HAP-1 (cell line): ENCODE measurements at regions not wholly inside any gene's neighbourhood (a gene's known extent, or its start where the extent isn't known, plus 50 kb on each side); places are given as distances from the start of the nearest gene placed in this dataset.

ENCODE experiments used
- DNase-seq, 2 experiments: peaks; one replicate each; pipeline ENCODE4 v3.0.0-alpha.2; 2016 to 2020; ENCODE audit warnings: low spot score in 2 of 2
- H3K27me3 ChIP-seq: fragments of 250-450 bp; sonication (Bioruptor Pico); 2 replicates; pipeline ENCODE4 v1.5.1; 2020; ENCODE audit warnings: low read depth, mild to moderate bottlenecking, moderate library complexity
- H3K36me3 ChIP-seq: fragments of 250-450 bp; sonication (Bioruptor Pico); replicated peaks from 2 replicates; pipeline ENCODE4 v1.5.1; 2020; ENCODE audit warnings: mild to moderate bottlenecking
- H3K4me1 ChIP-seq: fragments of 250-450 bp; sonication (Bioruptor Pico); 2 replicates; pipeline ENCODE4 v1.5.1; 2020; ENCODE audit warnings: mild to moderate bottlenecking
- H3K4me3 ChIP-seq: fragments of 250-450 bp; sonication (Bioruptor Pico); 2 replicates; pipeline ENCODE4 v1.5.1; 2020; ENCODE audit warnings: mild to moderate bottlenecking, moderate library complexity
- H3K9me3 ChIP-seq: fragments of 250-450 bp; sonication (Bioruptor Pico); 2 replicates; pipeline ENCODE4 v1.5.1; 2020; ENCODE audit warnings: mild to moderate bottlenecking, moderate library complexity
- in situ Hi-C: fragments of 300-500 bp; cut with MboI; formaldehyde crosslinking; loops from 3 replicates; pipeline ENCODE4 v1.14.3; 2020; ENCODE audit warnings: low sequenced_read_pairs, inconsistent platforms, mixed read lengths

DNA sequence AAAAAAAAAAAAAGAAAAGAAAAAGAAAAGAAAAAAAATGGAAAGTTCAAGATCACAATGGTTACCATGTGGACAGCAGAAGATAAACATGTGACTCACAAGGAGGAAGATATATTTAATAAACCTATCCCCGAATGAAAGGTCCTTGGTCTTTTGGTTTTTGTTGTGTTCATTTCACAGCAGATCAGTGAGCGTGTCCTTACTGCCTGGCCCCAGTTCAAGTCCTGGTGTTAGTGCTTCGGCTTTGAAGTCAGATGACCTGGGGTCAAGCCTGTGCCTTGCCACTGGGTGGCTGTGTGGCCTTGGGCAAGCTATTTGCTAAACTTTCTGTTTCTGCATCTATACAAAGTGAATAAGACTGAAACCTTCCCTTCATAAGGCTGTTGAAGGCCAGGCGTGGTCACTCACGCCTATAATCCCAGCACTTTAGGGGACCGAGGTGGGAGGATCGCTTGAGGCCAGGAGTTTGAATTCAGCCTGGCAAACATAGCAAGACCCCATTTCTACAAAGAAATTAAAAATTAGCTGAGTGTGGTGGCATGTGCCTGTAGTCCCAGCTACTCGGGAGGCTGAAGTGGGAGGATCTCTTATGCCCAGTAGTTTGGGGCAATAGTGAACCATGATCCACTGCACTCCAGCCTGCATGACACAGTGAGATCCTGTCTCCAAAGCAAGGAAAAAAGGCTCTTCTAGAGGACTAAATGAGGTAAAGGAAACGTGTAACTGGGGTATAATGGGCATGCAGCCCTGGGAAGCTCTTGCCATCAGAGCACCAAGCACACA is 94.5 kb upstream of the SPATA31D4 start:
- Histone ChIP-seq H3K9me3 (no peaks in the 10 kb centered on the region), H3K4me3 (no peak overlapping the region), H3K27me3 (no peaks in the 10 kb centered on the region), H3K36me3 (no peaks in the 10 kb centered on the region), H3K4me1 (no peaks in the 10 kb centered on the region)
- no peak for DNase-seq
- in situ Hi-C loops = no loop called here

DNA sequence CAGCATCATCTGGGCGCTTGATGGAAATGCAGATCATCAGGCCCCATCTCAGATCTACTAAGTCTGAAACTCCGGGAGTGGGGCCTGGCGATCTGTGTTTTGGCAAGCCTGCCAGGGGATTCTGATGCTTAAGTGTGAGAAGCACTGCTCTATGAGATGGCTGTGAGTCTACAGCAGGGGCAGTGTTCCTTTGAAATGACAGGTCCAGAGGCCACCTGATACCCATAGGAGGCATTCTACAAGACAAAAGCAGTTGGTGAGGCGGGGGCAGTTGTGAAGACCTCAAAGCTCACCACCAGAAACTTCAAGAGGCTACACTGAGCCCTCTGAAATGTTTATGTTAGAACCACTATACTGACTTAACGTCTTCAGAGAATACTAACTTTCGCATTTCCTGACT is 86.9 kb upstream of the SPATA31D4 start:
- Histone ChIP-seq H3K9me3 (no peaks in the 10 kb centered on the region), H3K36me3 (no peaks in the 10 kb centered on the region), H3K4me3 (no peak overlapping the region), H3K27me3 (no peaks in the 10 kb centered on the region), H3K4me1 (no peaks in the 10 kb centered on the region)
- in situ Hi-C loops = no loop called here
- no peak for DNase-seq

DNA sequence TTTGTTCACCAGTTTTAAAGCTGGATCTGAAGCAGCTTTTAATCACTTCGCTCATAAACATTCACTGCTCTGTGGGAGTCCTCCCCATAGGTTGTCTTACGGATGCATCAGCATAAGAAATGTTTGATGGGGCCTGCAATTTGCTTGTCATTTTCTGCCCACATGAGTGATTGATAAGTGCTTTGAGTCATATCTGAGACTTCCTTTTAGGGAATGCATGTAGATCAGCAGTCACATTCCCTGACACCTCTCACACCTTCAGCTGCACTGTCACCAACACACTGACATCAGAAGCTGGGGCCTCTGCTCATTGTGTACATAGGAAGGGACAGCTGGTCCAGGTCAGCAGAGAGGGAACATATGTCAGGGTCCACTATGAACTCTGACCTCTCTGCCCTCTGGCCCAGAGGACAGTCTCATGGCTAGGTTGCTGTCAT is 84.1 kb upstream of the SPATA31D4 start:
- no peak overlapping the region for H3K4me3 ChIP-seq
- in situ Hi-C loops = no loop called here
- H3K27me3 ChIP-seq = no peaks in the 10 kb centered on the region
- no peak for DNase-seq
- no peaks in the 10 kb centered on the region for H3K36me3 ChIP-seq
- H3K9me3 ChIP-seq = no peaks in the 10 kb centered on the region
- no peaks in the 10 kb centered on the region for H3K4me1 ChIP-seq

DNA sequence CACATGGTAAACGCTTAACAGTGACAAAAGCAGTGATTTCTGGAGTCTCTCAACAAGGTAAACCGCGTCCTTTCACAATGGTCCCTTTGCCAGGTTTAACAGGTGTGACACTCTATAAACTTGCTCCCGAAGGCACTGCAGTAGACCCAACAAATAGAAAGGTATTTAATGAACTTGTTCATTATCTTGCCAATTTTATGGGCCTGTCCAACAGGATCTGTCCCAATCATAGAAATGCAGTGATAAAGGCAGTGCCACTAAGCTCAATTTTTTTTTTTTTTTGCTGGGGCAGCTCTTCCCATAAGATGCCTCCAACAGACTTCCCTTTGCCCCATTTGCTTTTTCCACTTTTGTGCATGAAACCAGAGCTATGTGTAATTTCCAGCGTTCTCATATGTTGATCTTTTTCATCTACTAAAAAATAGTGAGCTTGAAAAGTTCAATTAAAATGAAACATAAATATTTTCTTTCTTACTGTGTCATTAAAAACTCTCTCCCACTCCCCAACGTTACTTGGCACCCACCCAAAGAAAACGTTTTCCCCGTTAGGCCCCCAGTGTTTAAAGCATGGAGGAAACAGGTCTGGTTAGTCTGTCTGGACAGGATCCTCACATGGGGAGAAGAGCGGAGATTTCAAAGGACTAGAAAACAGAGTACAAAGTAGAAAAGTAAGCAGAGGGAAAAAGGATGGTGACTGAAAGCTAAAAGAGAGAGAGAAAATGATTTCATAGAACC is 80.9 kb upstream of the SPATA31D4 start:
- no peaks in the 10 kb centered on the region for H3K27me3 ChIP-seq
- no peak for DNase-seq
- H3K4me3 ChIP-seq = no peak overlapping the region
- no peaks in the 10 kb centered on the region for H3K36me3 ChIP-seq
- no peaks in the 10 kb centered on the region for H3K9me3 ChIP-seq
- in situ Hi-C loops = no loop called here
- no peaks in the 10 kb centered on the region for H3K4me1 ChIP-seq

DNA sequence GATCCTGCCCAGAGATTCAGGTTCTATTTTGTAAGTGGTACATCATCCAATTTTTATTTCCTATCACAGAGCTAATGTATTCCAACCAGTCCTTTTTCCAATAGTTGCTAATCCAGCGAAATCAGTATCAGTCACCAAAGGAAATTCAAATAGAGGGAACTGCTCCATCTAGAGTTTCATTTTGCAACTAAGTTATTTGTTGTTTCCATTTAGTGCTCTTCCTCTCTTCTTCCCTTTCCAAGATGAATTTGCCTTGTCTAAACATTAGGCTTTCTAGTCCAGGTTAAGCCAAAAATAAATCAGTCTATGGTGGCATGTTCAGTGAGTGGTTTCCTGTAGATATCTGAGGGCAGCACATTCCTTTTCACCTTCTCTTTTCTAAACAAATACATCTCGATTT is 79.8 kb upstream of the SPATA31D4 start:
- H3K4me1 ChIP-seq = no peaks in the 10 kb centered on the region
- DNase-seq = no peak
- H3K9me3 ChIP-seq = no peaks in the 10 kb centered on the region
- in situ Hi-C loops = no loop called here
- no peak overlapping the region for H3K4me3 ChIP-seq
- no peaks in the 10 kb centered on the region for H3K36me3 ChIP-seq
- H3K27me3 ChIP-seq = no peaks in the 10 kb centered on the region

DNA sequence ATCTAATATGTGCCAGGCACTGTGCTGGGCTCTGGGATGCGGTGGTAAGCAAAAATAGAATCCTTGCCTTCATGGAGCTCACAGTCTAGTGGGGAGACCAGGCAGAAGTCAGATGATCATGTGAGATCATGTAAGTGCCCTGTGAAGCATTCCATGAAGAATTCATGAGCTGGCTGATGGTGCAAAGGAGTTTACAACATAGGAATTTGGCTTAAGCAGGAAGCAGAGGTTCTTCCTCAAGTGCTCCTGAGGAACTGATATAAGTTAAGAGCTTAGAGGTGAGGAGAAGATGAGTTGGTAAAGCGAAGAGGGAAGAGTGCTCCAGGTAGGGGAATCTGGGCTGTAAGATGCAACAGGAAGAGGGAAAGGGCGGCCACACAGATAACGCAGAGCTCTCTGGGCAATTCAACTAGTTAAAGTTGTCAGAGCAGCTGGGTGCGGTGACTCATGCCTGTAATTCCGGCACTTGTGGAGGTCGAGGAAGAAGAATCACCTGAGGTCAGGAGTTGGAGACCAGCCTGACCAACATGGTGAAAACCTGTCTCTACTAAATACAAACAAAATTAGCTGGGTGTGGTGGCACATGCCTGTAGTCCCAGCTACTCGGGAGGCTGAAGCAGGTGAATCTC is 78.5 kb upstream of the SPATA31D4 start:
- Histone ChIP-seq H3K4me3 (no peak overlapping the region), H3K27me3 (no peaks in the 10 kb centered on the region), H3K4me1 (no peaks in the 10 kb centered on the region), H3K9me3 (no peaks in the 10 kb centered on the region), H3K36me3 (no peaks in the 10 kb centered on the region)
- in situ Hi-C loops = no loop called here
- no peak for DNase-seq

DNA sequence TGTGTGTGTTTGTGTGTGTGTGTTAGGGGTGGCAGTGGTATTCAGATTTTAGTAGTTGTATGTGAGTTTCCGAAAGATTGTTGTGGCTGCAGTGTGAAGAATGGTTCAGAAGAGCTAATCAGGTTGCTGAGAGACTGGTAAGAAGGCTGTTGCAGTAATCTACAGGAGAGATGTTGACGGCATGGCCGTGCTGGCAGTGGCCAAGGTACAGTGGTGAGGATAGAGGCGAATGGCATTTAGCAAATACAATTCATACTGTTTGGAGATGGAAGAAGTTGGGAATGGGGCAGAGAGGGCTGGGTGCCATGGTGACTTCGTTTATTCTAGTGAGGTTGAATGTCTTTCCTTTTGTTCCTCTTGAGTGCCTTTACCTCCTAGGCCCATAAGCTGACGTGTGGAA is 77.5 kb upstream of the SPATA31D4 start:
- H3K9me3 ChIP-seq = no peaks in the 10 kb centered on the region
- no peaks in the 10 kb centered on the region for H3K27me3 ChIP-seq
- H3K36me3 ChIP-seq = no peaks in the 10 kb centered on the region
- no peak for DNase-seq
- H3K4me1 ChIP-seq = no peaks in the 10 kb centered on the region
- in situ Hi-C loops = no loop called here
- H3K4me3 ChIP-seq = no peak overlapping the region

DNA sequence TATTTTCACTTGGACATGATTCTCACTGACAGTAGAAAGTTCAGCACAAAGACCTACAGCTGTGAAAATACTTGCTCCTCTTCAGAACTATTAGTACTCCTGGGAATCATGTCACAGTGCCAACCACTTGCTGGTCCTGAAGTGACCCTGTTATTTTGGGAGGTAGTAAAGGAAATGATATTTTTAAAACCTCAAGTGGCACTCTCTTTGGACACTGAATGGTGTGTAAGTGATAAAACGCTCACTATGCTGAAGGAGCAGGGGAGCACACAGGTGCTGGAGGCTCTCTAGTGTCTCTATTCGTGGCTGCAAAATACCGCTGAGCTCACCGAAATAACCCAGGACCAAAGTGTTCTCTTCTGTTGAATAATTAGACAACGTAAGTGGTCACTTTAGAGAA is 76.9 kb upstream of the SPATA31D4 start:
- Histone ChIP-seq H3K9me3 (no peaks in the 10 kb centered on the region), H3K27me3 (no peaks in the 10 kb centered on the region), H3K36me3 (no peaks in the 10 kb centered on the region), H3K4me1 (no peaks in the 10 kb centered on the region), H3K4me3 (no peak overlapping the region)
- in situ Hi-C loops = no loop called here
- no peak for DNase-seq

DNA sequence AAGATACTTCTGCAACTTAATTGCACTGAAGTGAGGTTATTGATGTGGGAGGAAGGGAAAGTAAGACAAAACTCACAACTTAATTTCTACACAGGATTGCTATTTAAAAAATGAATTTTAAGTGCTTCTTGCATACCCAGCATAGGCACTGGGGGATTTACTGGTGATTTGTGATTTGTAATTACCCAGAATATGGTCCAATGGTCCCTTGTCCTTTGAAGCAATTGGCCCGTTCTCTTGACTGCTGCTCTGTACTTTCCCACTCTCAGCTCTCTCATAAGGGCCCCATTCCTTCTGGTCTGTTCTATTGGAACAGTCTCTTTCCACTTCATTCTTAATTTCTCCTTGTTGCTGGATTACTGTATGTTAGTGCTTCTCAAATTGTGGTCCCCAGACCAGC is 75.4 kb upstream of the SPATA31D4 start:
- no peak for DNase-seq
- in situ Hi-C loops = no loop called here
- Histone ChIP-seq H3K36me3 (no peaks in the 10 kb centered on the region), H3K4me3 (no peak overlapping the region), H3K27me3 (no peaks in the 10 kb centered on the region), H3K4me1 (no peaks in the 10 kb centered on the region), H3K9me3 (no peaks in the 10 kb centered on the region)

DNA sequence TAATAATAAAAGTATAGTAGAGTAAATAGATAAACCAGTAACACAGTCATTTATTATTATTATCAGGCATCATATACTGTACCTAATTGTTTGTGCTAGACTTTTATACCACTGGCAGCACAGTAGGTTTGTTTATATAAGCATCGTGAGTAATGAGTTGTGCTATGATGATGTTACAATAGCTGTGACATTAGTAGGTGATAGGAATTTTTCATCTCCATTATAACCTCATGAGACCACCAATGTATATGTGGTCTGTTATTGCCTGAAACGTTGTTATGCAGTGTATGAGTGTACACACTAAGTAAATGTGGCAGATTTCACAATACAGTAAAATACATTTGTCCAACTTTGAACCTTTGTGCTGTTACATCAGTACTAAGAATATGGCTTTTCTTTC is 72.7 kb upstream of the SPATA31D4 start:
- in situ Hi-C loops = no loop called here
- Histone ChIP-seq H3K4me1 (no peaks in the 10 kb centered on the region), H3K4me3 (no peak overlapping the region), H3K9me3 (no peaks in the 10 kb centered on the region), H3K36me3 (no peaks in the 10 kb centered on the region), H3K27me3 (no peaks in the 10 kb centered on the region)
- no peak for DNase-seq

DNA sequence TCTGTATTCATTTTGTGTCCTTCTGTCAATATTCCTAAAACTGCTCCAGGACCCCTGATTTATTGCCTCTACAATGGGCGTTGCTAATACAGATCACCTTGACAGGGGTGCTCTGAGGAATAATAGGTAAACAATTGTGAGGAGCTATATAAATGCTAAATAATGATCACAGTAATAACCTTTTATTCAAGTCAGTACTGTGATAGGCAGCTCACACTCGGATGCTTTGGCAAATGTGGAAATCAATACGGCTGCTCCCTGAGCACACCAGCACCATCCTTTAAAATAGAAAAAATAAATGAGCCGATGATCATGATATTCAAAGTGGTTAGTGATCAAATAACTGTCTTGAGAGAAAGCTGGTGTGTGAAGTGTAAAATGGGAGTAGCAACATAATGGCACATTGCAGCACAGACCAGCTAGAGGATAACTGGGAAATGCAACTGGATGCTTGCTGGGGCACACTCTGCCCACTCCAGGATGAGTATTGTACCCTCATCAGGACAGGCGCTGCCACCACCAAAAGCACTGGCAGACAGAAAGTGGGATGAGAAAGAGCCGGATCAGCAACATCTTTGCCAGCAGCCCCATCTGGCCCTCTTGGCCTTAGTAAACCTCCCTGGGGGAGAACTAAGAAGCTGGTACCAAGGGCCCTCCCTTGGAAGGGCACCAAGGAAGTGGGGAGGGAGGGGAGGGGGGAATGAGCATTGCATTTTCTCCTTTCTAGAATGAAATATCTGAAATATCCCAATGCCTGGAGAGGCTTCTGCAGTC is 69.4 kb upstream of the SPATA31D4 start:
- H3K9me3 ChIP-seq = no peaks in the 10 kb centered on the region
- in situ Hi-C loops = no loop called here
- DNase-seq = no peak
- H3K36me3 ChIP-seq = no peaks in the 10 kb centered on the region
- no peaks in the 10 kb centered on the region for H3K27me3 ChIP-seq
- H3K4me1 ChIP-seq = no peaks in the 10 kb centered on the region
- no peak overlapping the region for H3K4me3 ChIP-seq

DNA sequence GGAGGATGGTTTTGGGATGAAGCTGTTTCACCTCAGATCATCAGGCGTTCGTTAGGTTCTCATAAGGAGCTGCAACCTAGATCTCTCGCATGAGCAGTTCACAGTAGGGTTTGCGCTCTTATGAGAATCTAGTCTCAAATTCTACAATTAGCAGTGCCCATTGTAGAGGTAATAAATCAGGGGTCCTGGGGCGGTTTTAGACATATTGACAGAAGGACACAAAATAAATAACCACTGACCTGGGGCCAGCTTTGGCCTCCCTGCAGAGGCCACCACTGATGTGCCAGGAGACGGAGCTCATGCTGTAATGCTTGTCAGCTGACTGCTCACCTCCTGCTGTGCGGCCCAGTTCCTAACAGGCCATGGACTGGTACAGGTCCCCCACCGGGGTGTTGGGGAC is 67.6 kb upstream of the SPATA31D4 start:
- Histone ChIP-seq H3K36me3 (no peaks in the 10 kb centered on the region), H3K9me3 (no peaks in the 10 kb centered on the region), H3K4me3 (no peak overlapping the region), H3K4me1 (no peaks in the 10 kb centered on the region), H3K27me3 (no peaks in the 10 kb centered on the region)
- in situ Hi-C loops = no loop called here
- no peak for DNase-seq

DNA sequence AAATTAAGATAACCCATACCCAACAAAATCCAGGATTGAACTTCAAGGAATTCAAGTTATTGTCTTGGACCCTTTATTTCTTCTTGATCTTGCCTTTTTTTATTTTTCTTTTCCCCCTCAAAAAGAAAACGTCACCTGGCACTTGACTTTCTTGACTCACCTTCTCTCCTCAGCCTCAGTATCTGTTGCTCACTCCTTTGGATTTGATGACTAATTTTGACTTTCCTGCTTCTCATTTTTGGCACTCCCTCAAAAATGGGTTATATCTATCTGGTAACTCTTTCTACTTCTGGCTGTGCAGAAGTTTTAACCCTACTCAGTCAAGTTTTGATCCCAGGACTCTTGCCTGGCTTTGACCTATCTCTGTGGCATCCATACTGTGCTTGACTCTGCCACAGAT is 66.6 kb upstream of the SPATA31D4 start:
- no peaks in the 10 kb centered on the region for H3K4me1 ChIP-seq
- no peak overlapping the region for H3K4me3 ChIP-seq
- no peaks in the 10 kb centered on the region for H3K9me3 ChIP-seq
- no peak for DNase-seq
- no peaks in the 10 kb centered on the region for H3K27me3 ChIP-seq
- no peaks in the 10 kb centered on the region for H3K36me3 ChIP-seq
- in situ Hi-C loops = no loop called here

DNA sequence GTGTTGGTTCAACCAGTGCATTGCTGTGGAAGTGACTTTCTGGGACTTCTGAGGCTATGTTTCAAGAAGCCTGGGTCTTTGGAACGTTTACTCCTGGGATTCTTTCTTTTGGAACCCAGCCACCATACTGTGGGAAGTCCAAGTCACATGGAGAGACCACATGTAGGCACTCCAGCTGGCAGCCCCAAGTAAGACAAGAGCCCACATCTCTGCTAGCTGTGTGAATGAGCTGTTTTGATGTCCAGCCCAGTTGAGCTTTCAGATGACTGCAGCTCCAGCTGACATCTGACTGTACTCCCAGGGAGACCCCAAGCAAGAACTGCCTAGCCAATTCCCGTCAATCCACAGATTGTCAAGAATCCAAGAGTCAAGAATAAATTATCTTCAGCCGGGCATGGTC is 60.1 kb upstream of the SPATA31D4 start:
- no peaks in the 10 kb centered on the region for H3K4me1 ChIP-seq
- H3K4me3 ChIP-seq = no peak overlapping the region
- no peaks in the 10 kb centered on the region for H3K36me3 ChIP-seq
- no peak for DNase-seq
- in situ Hi-C loops = no loop called here
- H3K27me3 ChIP-seq = no peaks in the 10 kb centered on the region
- H3K9me3 ChIP-seq = no peaks in the 10 kb centered on the region
